ENCODE measurements at regions not wholly inside any gene's neighbourhood (a gene's known extent, or its start where the extent isn't known, plus 50 kb on each side); places are given as distances from the start of the nearest gene placed in this dataset.
A peak's percentile ranks its signal among the peaks of the same experiment; 100 is the strongest.

DNA sequence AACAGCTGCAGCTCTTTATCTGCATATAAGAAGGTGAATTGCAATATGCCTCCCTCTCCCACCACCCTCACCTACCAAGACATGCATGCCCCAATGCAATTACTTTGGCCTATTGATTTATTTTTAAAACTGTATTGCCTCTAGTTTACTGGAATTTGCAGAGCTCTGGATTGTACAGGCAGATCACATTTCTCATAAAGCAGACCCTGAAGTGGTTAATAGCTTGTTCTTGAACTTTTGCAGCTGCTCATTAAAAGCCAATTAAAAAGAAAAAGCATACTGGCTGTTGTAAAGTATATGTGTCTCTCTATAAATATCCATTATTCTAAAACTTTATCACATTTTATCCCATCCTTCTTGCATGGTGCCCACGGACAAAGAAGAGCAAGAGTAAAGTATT is 221.5 kb upstream of the TOPAZ1 start:
- H3K9me3 ChIP-seq, result no peaks in the 10 kb centered on the region
- no peak overlapping the region for H3K4me3 ChIP-seq
- TF ChIP-seq CTCF (IDR thresholded peaks at IDR 0.05), result no peak
- WGBS, 3 donors, result 51 to 83% (median 80%) methylated on average over 1 of the region's 1 CpG
- peaks cover 9 to 48% (median 10%) of the 10 kb centered on the region in 3 donors for H3K27me3 ChIP-seq (ENCODE audit: insufficient read depth in 3 of 3, low read length in 2 of 3)
- no peaks in the 10 kb centered on the region for H3K36me3 ChIP-seq (ENCODE audit: insufficient read depth in 1 of 2, low read depth in 1 of 2)
- no peaks in the 10 kb centered on the region for H3K4me1 ChIP-seq
- no peak for ATAC-seq
- intact Hi-C loops (cut with DNase I), result no loop called here
- H3K27ac ChIP-seq, result no peak overlapping the region
- DNase-seq, result no peak

GRCh38 chr3:44021651-44022594 is 219.8 kb upstream of the TOPAZ1 start:
- DNase-seq (no peak), ATAC-seq (no peak)
- WGBS, 3 donors, result 6 to 7% (median 6%) methylated on average over 53 of the region's 53 CpGs
- Histone ChIP-seq H3K4me3 (peak overlapping the region; percentile 16), H3K4me1 (no peaks in the 10 kb centered on the region), H3K36me3 (ENCODE audit: insufficient read depth in 1 of 2, low read depth in 1 of 2) (no peaks in the 10 kb centered on the region), H3K27ac (no peak overlapping the region), H3K9me3 (no peaks in the 10 kb centered on the region), H3K27me3 (ENCODE audit: insufficient read depth in 3 of 3, low read length in 2 of 3) (peaks cover 9 to 52% (median 10%) of the 10 kb centered on the region in 3 donors)
- intact Hi-C loops (cut with DNase I), result no loop called here
- no peak for TF ChIP-seq CTCF (IDR thresholded peaks at IDR 0.05)

DNA sequence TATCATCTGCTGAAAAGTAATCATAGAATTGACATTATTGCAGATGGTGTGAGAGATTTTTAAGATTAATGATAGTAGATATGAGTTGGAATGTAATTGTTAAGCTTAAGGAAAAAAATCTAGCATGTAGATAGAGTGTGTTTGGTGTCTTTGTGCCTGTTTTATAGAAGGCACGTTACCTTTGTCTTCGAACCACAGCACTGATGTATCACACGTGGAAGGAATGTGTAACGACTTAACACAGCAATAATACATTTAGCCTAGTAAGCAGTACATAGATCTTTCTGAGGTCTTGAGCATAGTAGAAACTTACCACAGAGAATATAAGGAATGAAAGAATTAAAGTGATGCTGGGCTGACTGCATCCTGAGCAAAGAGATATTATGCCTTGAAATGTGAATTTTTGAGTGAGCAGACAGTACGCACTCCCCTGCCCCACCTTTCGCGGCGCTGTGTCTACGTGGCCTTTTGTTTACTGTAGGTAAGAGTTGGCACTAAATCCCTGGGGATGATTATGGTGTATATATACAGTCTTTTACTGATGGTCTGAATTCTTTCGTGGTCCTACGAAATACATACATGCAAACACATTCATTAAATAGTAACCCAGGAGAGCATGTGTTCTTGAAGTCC is 217.6 kb upstream of the TOPAZ1 start:
- DNase-seq (no peak), ATAC-seq (no peak)
- Histone ChIP-seq H3K27me3 (ENCODE audit: insufficient read depth in 3 of 3, low read length in 2 of 3) (peaks cover 9 to 52% (median 10%) of the 10 kb centered on the region in 3 donors), H3K9me3 (no peaks in the 10 kb centered on the region), H3K27ac (no peak overlapping the region), H3K4me3 (no peak overlapping the region), H3K4me1 (no peaks in the 10 kb centered on the region), H3K36me3 (ENCODE audit: insufficient read depth in 1 of 2, low read depth in 1 of 2) (no peaks in the 10 kb centered on the region)
- intact Hi-C loops (cut with DNase I), result no loop called here
- 79 to 92% (median 86%) methylated on average over 11 of the region's 11 CpGs for WGBS, 3 donors
- no peak for TF ChIP-seq CTCF (IDR thresholded peaks at IDR 0.05)

- 64 to 77% (median 71%) methylated on average over 5 of the region's 5 CpGs for WGBS, 3 donors
- H3K9me3 ChIP-seq, result no peaks in the 10 kb centered on the region
- DNase-seq, result no peak
- ATAC-seq, result no peak
- no peak for TF ChIP-seq CTCF (IDR thresholded peaks at IDR 0.05)
- intact Hi-C loops (cut with DNase I), result no loop called here
- no peaks in the 10 kb centered on the region for H3K36me3 ChIP-seq (ENCODE audit: insufficient read depth in 1 of 2, low read depth in 1 of 2)
- H3K27me3 ChIP-seq (ENCODE audit: insufficient read depth in 3 of 3, low read length in 2 of 3), result peaks cover 8 to 35% (median 9%) of the 10 kb centered on the region in 3 donors
- no peak overlapping the region for H3K27ac ChIP-seq
- no peaks in the 10 kb centered on the region for H3K4me1 ChIP-seq
- no peak overlapping the region for H3K4me3 ChIP-seq
These were observed 215.3 kb upstream of the TOPAZ1 start for GRCh38 chr3:44026220-44026865.

Data from psoas muscle (tissue), 7 donors.